ENCODE measurements at regions not wholly inside any gene's neighbourhood (a gene's known extent, or its start where the extent isn't known, plus 50 kb on each side); places are given as distances from the start of the nearest gene placed in this dataset.
"Not testable (repeated sequence)": the region's sequence is repeated elsewhere in the genome, so short reads cannot be mapped to it uniquely, and the experiment has no call there.

GRCh38 chr5:89064736-89065135 is 181.8 kb upstream of the MEF2C start:
- no peaks in the 10 kb centered on the region for H3K36me3 ChIP-seq (ENCODE audit: insufficient read depth, low read length)
- H3K9ac ChIP-seq (ENCODE audit: low read depth, low read length): no peak overlapping the region
- no peaks in the 10 kb centered on the region for H3K4me1 ChIP-seq (ENCODE audit: control insufficient read depth, insufficient read depth, low read length)
- no peak overlapping the region for H3K4me2 ChIP-seq (ENCODE audit: low read length)
- no peaks in the 10 kb centered on the region for H3K9me3 ChIP-seq (replicated peaks; ENCODE audit: low read length)
- no peaks in the 10 kb centered on the region for H3K27me3 ChIP-seq (ENCODE audit: control insufficient read depth, insufficient read depth, low read length)
- no peak overlapping the region for H3K4me3 ChIP-seq (ENCODE audit: low read length)

GRCh38 chr5:89064054-89064453 is 181.1 kb upstream of the MEF2C start:
- Histone ChIP-seq H3K4me3 (ENCODE audit: low read length) (no peak overlapping the region), H3K27me3 (ENCODE audit: control insufficient read depth, insufficient read depth, low read length) (no peaks in the 10 kb centered on the region), H3K36me3 (ENCODE audit: insufficient read depth, low read length) (no peaks in the 10 kb centered on the region), H3K4me1 (ENCODE audit: control insufficient read depth, insufficient read depth, low read length) (no peaks in the 10 kb centered on the region), H3K9me3 (replicated peaks; ENCODE audit: low read length) (no peaks in the 10 kb centered on the region), H3K9ac (ENCODE audit: low read depth, low read length) (no peak overlapping the region), H3K4me2 (ENCODE audit: low read length) (no peak overlapping the region)

GRCh38 chr5:89060768-89061167 is 177.8 kb upstream of the MEF2C start:
- Histone ChIP-seq H3K9me3 (replicated peaks; ENCODE audit: low read length) (no peaks in the 10 kb centered on the region), H3K27me3 (ENCODE audit: control insufficient read depth, insufficient read depth, low read length) (no peaks in the 10 kb centered on the region), H3K4me1 (ENCODE audit: control insufficient read depth, insufficient read depth, low read length) (no peaks in the 10 kb centered on the region), H3K4me3 (ENCODE audit: low read length) (no peak overlapping the region), H3K4me2 (ENCODE audit: low read length) (no peak overlapping the region), H3K36me3 (ENCODE audit: insufficient read depth, low read length) (no peaks in the 10 kb centered on the region), H3K9ac (ENCODE audit: low read depth, low read length) (no peak overlapping the region)

DNA sequence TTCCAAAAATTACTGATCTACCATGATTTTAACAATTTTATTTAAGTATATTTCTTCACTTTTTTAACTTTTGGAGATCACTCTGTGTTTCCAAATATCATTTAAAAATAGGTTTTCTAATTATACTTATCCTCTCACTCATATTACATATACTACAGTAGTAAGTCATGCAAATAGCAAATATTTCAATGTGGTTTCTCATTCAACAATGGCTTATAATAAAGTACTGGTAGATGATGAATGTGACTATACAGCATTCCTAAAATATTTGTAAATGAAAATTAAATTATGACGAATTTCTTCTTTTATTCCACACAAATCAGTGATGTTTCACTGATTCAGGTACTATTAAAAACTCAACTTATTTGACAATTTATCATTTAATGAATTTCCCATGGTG is 176.3 kb upstream of the MEF2C start:
- no peak overlapping the region for H3K4me3 ChIP-seq (ENCODE audit: low read length)
- H3K9me3 ChIP-seq (replicated peaks; ENCODE audit: low read length): no peaks in the 10 kb centered on the region
- no peak overlapping the region for H3K4me2 ChIP-seq (ENCODE audit: low read length)
- no peaks in the 10 kb centered on the region for H3K36me3 ChIP-seq (ENCODE audit: insufficient read depth, low read length)
- no peaks in the 10 kb centered on the region for H3K4me1 ChIP-seq (ENCODE audit: control insufficient read depth, insufficient read depth, low read length)
- no peak overlapping the region for H3K9ac ChIP-seq (ENCODE audit: low read depth, low read length)
- H3K27me3 ChIP-seq (ENCODE audit: control insufficient read depth, insufficient read depth, low read length): no peaks in the 10 kb centered on the region

DNA sequence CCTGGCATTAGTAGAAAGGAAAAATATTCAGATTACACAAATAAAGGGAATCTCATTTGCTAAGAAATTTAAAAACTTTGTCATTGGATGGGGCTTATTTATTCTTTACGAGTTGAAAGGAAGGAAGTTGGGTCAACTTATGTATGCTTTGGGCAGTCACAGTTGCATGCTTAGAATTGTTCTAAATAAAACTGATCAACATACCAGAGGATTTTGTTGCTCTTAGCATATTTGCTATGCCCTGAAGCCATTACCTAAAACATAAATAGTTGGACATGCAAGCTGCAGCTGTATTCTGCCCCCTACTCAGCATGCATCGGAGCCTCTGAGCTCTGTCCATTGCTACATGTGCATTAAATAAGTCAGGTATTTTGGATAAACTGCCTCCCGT is 172.7 kb upstream of the MEF2C start:
- H3K9me3 ChIP-seq (replicated peaks; ENCODE audit: low read length): no peaks in the 10 kb centered on the region
- no peak overlapping the region for H3K4me3 ChIP-seq (ENCODE audit: low read length)
- no peaks in the 10 kb centered on the region for H3K36me3 ChIP-seq (ENCODE audit: insufficient read depth, low read length)
- H3K27me3 ChIP-seq (ENCODE audit: control insufficient read depth, insufficient read depth, low read length): no peaks in the 10 kb centered on the region
- no peak overlapping the region for H3K4me2 ChIP-seq (ENCODE audit: low read length)
- no peak overlapping the region for H3K9ac ChIP-seq (ENCODE audit: low read depth, low read length)
- no peaks in the 10 kb centered on the region for H3K4me1 ChIP-seq (ENCODE audit: control insufficient read depth, insufficient read depth, low read length)

DNA sequence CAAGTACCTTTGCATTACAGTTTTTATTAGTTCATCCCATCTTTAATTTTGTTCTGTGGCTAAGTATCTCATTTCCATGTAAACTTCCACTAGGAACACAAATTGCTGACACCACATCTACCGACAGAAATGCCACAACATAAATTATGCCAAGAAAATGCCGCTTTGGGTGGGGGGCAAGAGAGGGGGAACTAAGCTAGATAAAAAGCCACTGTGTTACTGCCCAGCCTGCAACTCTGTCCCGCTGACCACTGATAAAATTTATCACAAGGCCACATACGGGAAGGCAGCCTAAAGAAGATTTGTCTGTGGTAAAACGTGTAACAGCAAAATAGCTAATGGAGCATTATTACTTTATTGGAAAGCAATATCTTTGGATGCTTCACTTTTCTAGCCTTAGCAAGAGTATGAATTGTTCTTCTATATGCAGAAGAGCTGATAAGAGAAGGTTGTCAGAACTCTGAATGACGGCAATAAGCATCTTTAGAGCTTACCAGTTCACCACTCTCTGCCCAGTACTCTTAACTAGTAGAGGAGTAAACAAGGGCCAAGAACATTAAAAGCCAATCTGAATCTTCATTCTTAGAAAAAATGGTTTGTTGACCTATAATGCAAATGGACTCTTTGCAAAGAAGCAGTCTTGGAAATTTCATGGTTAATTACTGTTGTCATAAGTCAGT is 172.2 kb upstream of the MEF2C start:
- Histone ChIP-seq H3K9me3 (replicated peaks; ENCODE audit: low read length) (no peaks in the 10 kb centered on the region), H3K4me2 (ENCODE audit: low read length) (no peak overlapping the region), H3K9ac (ENCODE audit: low read depth, low read length) (no peak overlapping the region), H3K4me1 (ENCODE audit: control insufficient read depth, insufficient read depth, low read length) (no peaks in the 10 kb centered on the region), H3K27me3 (ENCODE audit: control insufficient read depth, insufficient read depth, low read length) (no peaks in the 10 kb centered on the region), H3K4me3 (ENCODE audit: low read length) (no peak overlapping the region), H3K36me3 (ENCODE audit: insufficient read depth, low read length) (no peaks in the 10 kb centered on the region)

DNA sequence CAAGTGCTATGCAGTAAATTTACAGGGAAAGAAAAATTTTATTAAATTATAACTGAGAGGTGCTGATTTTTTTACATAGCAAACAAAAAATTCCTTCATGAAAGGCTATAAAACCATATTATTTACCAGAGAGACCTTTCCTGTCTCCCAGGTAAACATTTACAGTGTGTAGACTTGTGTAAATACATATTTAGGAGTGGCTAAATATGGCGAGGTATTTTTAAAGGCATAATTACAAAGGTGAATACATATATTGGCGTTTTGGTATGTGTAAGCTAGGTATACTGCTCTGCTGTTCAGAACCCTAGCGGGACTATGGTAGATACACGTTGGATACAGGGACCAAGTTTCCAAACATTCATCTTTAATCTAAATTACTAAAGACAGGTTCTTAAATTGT is 170.6 kb upstream of the MEF2C start:
- H3K4me3 ChIP-seq (ENCODE audit: low read length): no peak overlapping the region
- H3K9ac ChIP-seq (ENCODE audit: low read depth, low read length): no peak overlapping the region
- no peaks in the 10 kb centered on the region for H3K4me1 ChIP-seq (ENCODE audit: control insufficient read depth, insufficient read depth, low read length)
- H3K27me3 ChIP-seq (ENCODE audit: control insufficient read depth, insufficient read depth, low read length): no peaks in the 10 kb centered on the region
- H3K4me2 ChIP-seq (ENCODE audit: low read length): no peak overlapping the region
- H3K36me3 ChIP-seq (ENCODE audit: insufficient read depth, low read length): no peaks in the 10 kb centered on the region
- H3K9me3 ChIP-seq (replicated peaks; ENCODE audit: low read length): no peaks in the 10 kb centered on the region

GRCh38 chr5:89050062-89050461 is 167.1 kb upstream of the MEF2C start:
- H3K4me2 ChIP-seq (ENCODE audit: low read length); H3K27me3 ChIP-seq (ENCODE audit: control insufficient read depth, insufficient read depth, low read length); H3K9me3 ChIP-seq (replicated peaks; ENCODE audit: low read length); H3K4me3 ChIP-seq (ENCODE audit: low read length); H3K36me3 ChIP-seq (ENCODE audit: insufficient read depth, low read length); H3K4me1 ChIP-seq (ENCODE audit: control insufficient read depth, insufficient read depth, low read length); H3K9ac ChIP-seq (ENCODE audit: low read depth, low read length): not testable (repeated sequence)

GRCh38 chr5:89047571-89047970 is 164.6 kb upstream of the MEF2C start:
- H3K27me3 ChIP-seq (ENCODE audit: control insufficient read depth, insufficient read depth, low read length): no peaks in the 10 kb centered on the region
- no peaks in the 10 kb centered on the region for H3K4me1 ChIP-seq (ENCODE audit: control insufficient read depth, insufficient read depth, low read length)
- no peak overlapping the region for H3K4me2 ChIP-seq (ENCODE audit: low read length)
- H3K36me3 ChIP-seq (ENCODE audit: insufficient read depth, low read length): no peaks in the 10 kb centered on the region
- no peak overlapping the region for H3K9ac ChIP-seq (ENCODE audit: low read depth, low read length)
- no peaks in the 10 kb centered on the region for H3K9me3 ChIP-seq (replicated peaks; ENCODE audit: low read length)
- no peak overlapping the region for H3K4me3 ChIP-seq (ENCODE audit: low read length)

DNA sequence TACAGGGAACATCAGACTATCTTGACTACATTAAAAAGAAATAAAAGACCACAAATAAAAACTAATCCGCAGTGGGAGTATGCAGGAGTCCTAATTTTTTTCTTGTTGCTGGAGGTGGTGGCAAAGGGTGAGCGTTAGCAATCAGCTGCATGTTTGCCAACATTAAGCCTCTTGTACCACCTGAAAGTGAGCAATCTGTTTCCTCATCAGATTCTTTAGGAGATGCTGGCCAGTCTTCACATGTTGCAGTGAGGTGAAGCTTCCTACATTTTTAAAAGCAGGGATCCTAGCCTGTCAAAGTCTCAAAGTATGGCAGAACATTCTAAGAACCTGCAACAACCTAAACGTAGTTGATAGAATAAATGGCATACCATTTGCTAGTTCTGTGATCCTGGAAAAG is 162.2 kb upstream of the MEF2C start:
- Histone ChIP-seq H3K27me3 (ENCODE audit: control insufficient read depth, insufficient read depth, low read length) (no peaks in the 10 kb centered on the region), H3K36me3 (ENCODE audit: insufficient read depth, low read length) (no peaks in the 10 kb centered on the region), H3K4me3 (ENCODE audit: low read length) (no peak overlapping the region), H3K9me3 (replicated peaks; ENCODE audit: low read length) (no peaks in the 10 kb centered on the region), H3K4me1 (ENCODE audit: control insufficient read depth, insufficient read depth, low read length) (no peaks in the 10 kb centered on the region), H3K9ac (ENCODE audit: low read depth, low read length) (no peak overlapping the region), H3K4me2 (ENCODE audit: low read length) (no peak overlapping the region)

DNA sequence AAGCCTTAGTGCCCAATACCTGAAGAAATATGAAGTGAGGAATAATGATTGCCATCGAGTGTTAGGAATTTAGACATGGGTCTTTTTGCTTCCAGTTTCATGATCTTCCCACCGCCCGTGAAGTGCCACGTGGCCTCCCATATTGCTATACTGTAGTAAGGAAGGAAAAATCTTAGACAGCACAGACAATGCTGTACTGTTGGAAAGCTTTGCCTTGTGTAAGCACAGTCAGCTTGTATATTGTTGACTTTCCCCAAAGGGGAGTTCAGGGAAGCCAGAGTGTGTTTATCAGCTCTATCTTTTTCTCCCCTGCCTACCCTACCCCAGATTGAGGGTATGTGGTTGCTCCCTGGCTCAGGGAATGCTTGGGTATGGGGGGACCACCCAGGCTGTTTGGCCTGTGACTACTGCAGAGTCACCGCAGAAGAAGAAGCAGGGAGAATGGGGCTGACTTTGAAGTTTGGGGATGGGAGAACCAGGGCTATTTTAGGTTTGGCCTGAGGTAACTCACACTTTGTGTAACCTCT is 161.8 kb upstream of the MEF2C start:
- Histone ChIP-seq H3K9me3 (replicated peaks; ENCODE audit: low read length) (no peaks in the 10 kb centered on the region), H3K4me3 (ENCODE audit: low read length) (no peak overlapping the region), H3K9ac (ENCODE audit: low read depth, low read length) (no peak overlapping the region), H3K4me2 (ENCODE audit: low read length) (no peak overlapping the region), H3K27me3 (ENCODE audit: control insufficient read depth, insufficient read depth, low read length) (no peaks in the 10 kb centered on the region), H3K4me1 (ENCODE audit: control insufficient read depth, insufficient read depth, low read length) (no peaks in the 10 kb centered on the region), H3K36me3 (ENCODE audit: insufficient read depth, low read length) (no peaks in the 10 kb centered on the region)

GRCh38 chr5:89043676-89044075 is 160.7 kb upstream of the MEF2C start:
- H3K9me3 ChIP-seq (replicated peaks; ENCODE audit: low read length): no peaks in the 10 kb centered on the region
- H3K9ac ChIP-seq (ENCODE audit: low read depth, low read length): no peak overlapping the region

More at GRCh38 chr5:89043676-89044075, 160.7 kb upstream of the MEF2C start:
- Histone ChIP-seq H3K4me3 (ENCODE audit: low read length) (no peak overlapping the region), H3K36me3 (ENCODE audit: insufficient read depth, low read length) (no peaks in the 10 kb centered on the region), H3K4me2 (ENCODE audit: low read length) (no peak overlapping the region), H3K27me3 (ENCODE audit: control insufficient read depth, insufficient read depth, low read length) (no peaks in the 10 kb centered on the region), H3K4me1 (ENCODE audit: control insufficient read depth, insufficient read depth, low read length) (no peaks in the 10 kb centered on the region)
